Hepatocyte (in vitro differentiated cells): ENCODE measurements at regions not wholly inside any gene's neighbourhood (a gene's known extent, or its start where the extent isn't known, plus 50 kb on each side); places are given as distances from the start of the nearest gene placed in this dataset.

ENCODE experiments used
- CTCF ChIP-seq: fragments of 200-600 bp; sonication (generic); IDR thresholded peaks from 2 replicates; pipeline ENCODE4 v1.5.1; 2016; ENCODE audit warnings: antibody characterized with exemption, mild to moderate bottlenecking; ENCODE audit not compliant: poor library complexity
- EZH2phosphoT487 ChIP-seq: fragments of 200-600 bp; sonication (generic); IDR thresholded peaks from one replicate; pipeline ENCODE4 v1.6.1; 2018; ENCODE audit warnings: antibody characterized with exemption, mild to moderate bottlenecking, low read depth, moderate library complexity; ENCODE audit not compliant: unreplicated experiment, severe bottlenecking

GRCh38 chr5:135160036-135160675 lies 126.1 kb upstream of the PITX1 start:
- TF ChIP-seq CTCF (no peak), EZH2phosphoT487 (no peak)
